HG02970 (cell line): ENCODE measurements at regions not wholly inside any gene's neighbourhood (a gene's known extent, or its start where the extent isn't known, plus 50 kb on each side); places are given as distances from the start of the nearest gene placed in this dataset.

Source experiments
- ATAC-seq: cut with Tn5 transposase; IDR thresholded peaks from one replicate; pipeline ENCODE4 v1.9.1; 2021; ENCODE audit warnings: mild to moderate bottlenecking, moderate library complexity, moderate number of reproducible peaks; ENCODE audit not compliant: unreplicated experiment, low FRiP score

DNA sequence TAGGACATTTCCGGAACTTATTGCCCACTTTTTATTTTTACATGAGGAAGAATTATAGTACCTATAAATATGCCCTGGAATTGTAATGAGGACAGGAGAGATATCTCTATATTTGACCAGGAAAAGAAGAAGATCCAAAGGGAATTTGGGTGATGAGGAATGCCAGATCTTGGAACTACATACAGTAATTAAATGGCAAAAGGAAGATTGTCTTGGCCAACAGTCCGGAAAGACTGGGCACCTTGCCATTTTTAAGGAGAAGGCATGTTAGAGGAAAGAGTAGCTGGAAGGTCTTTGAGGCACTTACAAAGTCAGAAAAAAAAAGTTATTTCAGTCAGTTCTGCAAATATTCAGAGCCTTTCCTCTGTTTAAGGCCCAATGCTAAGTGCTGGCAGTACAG lies 616.4 kb downstream of the MED13L start:
- no peak for ATAC-seq

DNA sequence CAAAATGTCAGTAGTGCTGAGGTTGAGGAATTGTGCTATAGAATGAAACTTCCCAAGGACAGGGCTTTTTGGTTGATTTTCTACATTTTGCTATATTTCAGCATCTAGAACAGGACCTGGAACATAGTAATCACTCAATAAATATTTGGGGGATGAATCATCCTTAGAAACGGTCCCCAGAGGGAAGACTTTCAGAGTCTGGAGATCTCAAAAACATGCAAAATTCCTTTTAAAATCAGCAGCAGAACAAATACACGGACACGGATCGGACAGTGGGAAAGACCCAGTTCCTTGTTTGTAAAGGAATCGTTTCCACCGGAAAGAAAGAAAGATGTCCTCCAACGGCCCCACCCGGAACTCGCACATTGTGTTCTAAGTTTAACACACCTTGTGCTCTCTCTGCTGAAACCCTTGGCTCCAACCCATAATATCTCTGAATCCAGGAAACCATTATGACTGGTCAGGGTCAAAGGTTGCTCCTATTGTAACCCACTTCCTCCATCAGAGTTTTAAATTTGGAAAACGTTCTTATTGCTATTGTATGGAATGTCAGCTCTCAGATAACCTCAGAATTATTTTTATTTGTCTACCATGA lies 617.2 kb downstream of the MED13L start:
- no peak for ATAC-seq

DNA sequence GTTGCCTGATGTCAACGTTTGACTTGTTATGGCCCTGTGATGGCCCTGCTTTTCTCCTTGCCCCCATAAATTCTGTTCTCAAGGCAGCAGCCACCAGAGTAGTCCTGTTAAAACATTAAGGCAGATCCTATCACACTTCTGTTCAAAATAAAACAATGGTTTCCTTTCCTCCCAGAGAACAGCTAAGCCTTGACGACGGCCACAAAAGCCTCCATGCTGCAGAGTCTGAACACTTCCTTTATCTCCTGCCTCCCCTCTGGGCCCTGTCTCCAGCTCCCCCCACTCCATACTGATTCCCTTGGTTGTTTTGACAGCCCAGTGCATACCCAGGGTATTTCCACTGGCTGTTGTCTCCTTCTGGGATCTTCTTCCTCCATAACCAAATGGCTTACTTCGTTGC lies 618.1 kb downstream of the MED13L start:
- no peak for ATAC-seq

DNA sequence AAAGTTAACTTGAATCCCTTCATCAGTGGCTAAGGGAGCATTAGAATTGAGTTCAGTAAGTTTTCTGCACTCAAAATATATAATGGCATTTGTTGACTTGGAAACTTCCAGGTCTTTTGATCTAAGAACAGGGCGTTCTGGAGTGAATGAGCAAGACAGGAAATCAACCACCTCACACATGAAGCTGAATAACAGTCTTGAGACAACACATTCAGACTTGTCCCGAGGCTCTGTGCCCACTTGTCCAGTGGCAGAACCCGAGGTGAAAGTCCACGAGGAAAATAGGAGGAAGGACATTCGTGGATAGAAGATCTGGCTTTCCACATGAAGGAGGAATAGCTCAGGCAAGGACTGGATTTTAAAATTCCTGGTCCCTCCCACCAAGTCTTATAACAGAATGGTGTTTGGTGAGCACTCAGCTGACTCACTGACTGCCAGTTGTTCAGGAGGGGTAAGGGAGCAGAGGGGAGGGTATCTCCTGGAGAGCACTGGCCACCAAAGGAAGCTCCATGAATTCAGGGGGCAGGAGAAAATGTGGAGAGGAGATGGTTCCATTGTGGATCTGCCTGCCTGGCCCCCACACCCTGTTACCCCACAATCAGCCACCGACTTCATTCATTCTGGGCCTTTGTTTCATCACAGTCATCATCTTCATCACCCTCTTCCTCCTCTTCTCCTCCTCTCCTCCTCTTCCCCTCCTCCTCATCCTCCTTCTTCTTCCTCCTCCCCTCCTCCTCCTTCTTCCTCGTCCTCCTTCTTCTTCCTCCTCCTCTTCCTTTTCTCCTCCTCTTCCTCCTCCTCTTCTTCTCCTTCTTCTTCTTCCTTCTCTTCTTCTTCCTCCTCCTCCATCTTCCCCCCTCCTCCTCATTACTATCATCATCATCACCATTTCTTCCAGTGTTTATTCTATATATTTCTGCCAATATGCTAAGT lies 620.1 kb downstream of the MED13L start:
- ATAC-seq: no peak

DNA sequence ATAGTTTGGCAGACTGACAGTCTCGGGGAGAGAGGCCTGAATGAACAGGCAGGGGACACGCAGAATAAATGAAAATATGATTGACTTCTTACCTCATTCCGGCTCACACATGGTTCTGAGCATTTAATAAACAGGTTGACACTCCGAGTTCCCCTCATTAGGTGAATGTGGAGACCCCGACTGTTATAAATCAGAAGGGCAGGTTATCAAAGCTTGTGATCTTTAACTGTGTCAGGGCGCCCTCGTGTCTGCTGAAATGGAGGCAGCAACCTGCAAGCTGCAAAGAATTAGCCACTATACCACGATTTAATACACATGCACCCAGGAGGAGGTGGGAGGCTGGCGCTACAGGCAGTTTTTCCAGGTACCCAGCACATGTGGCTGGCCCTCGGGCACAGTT lies 627.5 kb downstream of the MED13L start:
- no peak for ATAC-seq

DNA sequence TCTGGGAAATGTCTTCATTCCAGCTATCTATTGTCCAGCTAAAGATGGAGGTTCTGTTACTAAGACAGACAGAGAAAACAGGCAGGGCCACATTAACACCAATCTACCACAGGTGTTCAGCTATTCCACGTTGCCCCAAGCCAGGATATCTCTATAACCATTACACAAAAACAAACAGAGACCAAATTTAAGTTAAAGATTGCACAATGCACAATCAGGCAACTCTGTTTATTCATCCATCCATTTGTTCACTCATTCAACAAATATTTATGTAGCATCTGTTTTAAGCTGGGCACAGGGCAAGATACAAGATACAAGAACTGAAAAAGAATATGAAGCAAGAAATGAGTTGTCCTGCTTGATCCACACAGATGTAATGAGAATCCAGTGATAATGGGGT lies 629.0 kb downstream of the MED13L start:
- no peak for ATAC-seq

DNA sequence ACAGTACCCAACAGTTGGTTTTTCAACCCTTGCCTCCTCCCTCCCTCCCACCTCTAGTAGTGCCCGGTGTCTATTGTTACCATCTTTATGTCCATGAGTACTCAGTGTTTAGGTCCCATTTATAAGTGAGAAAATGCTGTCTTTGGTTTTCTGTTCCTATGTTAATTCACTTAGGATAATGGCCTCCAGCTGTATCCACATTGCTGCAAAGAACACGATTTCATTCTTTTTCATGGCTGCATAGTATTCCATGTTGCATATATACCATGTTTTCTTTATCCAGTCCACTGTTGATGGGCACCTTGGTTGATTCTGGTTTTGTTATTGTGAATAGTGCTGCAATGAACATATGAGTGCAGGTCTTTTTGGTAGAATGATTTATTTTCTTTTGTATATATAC lies 631.3 kb downstream of the MED13L start:
- no peak for ATAC-seq

DNA sequence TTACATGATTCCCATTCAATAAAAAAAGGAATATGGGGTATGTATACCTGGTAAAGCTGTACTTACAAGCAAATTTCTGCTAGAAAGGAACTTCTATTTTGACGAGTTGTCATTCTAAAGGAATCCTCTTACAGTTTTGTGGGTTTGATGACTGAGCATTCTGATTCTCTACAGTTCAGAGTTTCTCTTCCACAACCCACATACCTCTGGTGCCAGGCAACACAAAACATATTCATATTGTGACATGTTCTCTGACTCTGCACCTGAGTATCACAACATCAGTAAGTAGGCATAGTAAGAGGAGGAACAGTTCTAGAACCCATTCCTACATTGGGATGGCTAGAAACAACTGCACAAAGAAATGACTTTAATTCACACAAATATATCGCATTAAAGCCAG lies 636.6 kb downstream of the MED13L start:
- ATAC-seq: no peak

DNA sequence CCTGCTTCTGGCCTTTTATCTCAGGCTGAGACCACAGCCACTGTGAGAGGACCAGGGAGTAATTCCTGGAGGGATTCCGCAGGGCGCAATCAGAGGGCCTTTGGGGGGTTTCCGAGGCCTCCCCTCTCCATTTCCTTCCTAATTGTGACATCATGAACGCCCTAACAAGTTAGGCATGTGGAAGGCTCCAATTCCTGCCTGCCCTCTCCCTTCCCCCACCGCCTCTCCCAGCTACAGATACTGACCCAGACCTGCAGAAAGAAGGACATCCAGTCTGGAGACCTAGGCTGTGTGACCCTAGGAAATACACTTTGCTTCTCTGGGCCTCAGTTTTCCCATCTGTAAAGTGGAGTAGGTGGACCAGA lies 637.9 kb downstream of the MED13L start:
- no peak for ATAC-seq

DNA sequence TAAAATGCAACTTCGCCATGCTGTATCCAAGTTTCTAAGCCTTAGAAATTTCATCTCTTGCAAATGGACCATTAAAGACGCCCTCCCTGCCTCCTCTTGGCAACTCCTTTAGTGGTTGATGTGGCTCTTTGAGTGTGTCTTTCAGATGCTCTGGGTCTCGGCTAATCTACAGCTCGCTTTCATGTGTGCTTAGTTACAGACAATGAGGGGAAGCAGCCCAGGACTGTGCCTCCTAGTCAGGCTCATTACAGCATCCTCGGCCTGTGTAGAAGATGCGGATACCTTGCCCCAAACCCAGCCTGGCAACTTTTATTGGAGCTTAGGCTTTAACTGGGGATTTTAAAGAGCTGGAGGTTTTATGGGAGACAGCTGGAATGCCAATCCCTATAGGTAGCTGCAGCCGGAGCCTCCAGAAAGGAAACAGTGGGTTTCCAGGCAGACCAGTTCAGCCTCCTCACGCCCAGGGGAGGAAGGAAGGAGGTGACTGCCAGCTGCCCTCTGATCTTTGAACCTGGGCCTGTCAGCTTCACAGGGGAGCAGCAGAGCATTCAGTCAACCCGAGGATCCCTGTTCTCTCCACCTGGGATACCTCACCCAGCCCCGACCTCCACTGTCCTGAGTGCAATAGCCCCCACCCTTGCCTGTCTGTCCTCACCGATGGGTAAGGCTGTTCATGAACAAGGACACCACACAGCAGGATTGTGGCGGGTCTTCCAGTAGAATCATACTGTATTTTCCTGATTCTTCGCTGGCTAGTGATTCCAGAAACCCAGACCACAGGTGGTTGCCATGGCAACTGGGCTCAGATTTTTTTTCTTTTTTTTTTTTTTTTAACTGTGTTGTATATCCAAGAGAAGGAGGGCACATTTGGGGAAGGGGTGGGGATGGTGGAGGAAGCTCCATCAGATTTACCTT lies 638.5 kb downstream of the MED13L start:
- no peak for ATAC-seq

DNA sequence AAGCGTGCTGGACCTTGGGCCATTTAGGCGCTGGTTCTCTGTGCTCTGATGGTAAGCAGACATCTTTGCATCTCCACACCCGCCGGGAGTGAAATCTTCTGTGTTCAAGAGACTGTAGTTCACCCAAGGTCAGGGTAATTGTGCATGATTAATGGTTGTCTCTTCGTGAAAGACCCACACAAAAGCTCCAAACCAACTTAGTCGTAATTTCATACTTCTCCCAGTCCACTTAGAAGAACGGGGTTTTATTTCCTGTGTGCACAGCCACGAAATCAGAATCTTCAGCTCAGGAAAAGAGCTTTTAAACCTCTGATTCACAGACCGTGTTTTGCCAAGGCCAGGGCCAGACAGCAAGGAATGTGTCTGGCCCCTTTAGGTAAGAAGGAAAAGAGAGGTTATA lies 640.9 kb downstream of the MED13L start:
- ATAC-seq: no peak

DNA sequence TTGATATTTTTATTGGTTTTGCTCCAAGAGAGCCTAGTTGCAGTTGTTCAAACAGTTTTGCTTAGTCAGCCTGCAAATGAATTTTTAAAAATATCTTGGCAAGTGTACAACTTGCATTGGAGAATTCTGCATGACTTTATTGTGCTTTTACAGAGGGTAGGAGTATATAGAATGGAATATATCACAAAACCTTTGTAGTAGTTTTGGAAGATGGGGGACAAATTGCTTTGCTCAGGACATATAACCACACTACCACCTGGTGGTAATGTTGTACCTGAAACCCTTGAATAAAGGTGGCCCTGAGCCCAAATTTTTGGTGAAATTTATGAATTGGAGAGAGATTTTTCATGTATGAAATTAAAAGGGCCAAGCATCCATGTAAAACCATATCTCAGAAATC lies 645.2 kb downstream of the MED13L start:
- no peak for ATAC-seq

DNA sequence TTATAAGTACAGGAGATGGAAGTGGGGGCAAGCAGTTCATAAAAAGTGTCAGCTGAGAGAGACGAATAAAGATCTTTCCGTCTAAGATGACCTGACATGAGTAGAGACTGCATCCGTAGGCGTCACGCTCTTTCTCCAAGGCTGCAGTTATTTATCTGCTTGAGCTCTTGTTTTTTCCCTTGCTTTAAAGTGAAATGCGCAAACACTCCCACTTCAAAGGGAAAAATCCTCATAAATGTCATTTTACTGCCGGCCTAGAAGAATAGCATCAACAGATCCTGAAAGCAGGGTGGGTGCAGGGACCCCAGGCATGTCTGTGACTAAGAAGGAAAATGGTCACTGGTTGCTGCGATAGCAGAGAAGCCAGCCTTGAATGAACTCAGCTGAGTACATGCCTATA lies 647.4 kb downstream of the MED13L start:
- no peak for ATAC-seq

DNA sequence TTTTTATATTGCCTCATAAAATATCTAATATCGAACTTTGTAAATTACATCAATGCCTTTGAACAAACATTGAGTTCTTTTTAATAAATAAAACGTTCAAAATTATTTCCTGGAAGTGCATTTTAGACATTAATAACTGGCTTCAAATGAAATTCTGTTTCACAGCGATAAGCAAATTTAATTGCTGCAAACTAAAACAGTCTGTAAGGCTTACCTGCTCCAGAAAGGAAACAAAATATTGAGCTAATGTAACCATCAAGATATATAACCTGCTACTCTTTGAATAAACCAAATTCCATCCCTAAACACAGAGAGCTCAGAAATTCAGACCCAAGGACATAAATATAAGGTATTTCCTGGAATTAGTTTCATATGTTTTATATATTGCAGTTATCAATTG lies 651.3 kb downstream of the MED13L start:
- ATAC-seq: no peak

DNA sequence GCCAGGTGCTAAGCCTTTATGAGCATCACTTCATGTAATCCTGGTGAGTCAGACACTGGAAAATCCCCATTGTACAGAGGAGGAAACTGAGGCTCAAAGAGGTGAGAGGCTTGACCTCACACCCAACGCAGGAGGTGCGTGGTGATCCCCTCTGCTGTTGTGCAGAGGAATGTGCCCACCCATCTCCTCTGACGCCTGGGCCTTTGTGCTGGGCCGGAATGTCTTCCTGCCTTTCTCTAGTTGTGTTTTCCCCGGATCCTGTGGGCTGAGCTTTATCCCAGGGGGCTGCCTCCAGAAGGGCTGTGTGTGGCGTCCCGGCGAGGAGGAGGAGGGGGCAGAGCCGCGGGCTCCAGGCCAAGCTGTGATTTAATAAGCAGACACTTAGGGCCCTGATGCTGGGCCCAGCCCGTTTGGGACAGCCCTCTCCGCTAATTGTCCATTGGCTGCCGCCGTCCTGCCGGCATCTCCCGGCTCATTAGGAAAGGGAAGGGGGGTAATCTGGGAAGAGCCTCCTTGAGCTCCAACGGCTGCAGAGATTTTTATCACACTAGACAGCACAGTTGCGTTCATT lies 653.6 kb downstream of the MED13L start:
- no peak for ATAC-seq

DNA sequence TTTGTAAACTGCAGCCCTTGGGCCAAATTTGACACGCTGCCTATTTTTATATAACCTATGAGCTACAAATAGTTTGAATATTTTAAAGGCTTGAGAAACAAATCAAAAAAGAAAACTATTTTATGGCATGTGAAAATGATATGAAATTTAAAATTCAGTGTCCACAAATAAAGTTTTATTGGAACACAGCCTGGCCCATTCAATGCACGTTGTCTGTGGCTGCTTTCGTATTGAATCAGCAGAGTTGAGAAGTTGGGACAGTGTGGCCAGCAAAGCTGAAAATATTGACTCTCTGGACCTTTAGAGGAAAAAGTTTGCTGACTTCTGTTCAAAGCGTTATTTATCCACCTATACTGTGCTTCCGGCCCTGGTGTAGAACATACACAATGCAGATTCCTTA lies 654.2 kb downstream of the MED13L start:
- ATAC-seq: no peak

DNA sequence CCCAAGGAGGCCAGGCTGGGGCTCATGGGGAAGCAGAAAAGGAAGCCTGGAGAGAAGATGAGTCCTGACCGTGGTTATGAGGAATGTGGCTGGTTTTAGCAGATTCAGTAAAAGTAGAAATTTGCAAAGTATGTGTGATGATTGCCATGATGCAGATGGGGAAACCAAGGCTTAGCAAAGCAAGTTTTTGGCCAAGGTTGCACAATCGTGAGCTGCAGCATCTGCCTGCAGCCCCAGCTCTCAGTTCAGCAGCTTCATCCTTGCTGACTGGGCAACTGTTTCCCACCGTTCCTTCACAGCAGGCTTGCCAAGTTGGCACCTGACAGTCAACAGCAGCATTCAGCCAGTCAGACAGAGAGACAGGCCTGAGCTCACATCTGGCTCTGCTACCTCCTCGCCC lies 656.7 kb downstream of the MED13L start:
- ATAC-seq: no peak

DNA sequence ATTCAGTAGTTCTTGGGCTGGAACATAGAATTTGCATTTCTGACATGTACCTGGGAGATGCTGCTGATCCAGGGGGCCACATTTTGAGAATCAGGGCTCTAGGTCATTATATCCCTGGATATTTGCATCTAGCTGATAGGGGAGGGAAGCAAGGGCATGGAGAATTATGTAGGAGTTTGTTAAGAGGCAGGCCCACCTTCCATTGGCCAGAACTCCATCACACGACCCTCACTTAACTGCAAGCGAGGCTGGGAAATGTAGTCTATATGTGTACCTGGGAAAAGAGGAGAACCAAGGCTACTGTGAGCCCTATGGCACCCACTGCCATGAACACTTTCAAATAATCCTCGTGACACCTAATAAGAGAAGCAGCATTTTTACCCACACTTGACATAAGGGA lies 657.6 kb downstream of the MED13L start:
- no peak for ATAC-seq

DNA sequence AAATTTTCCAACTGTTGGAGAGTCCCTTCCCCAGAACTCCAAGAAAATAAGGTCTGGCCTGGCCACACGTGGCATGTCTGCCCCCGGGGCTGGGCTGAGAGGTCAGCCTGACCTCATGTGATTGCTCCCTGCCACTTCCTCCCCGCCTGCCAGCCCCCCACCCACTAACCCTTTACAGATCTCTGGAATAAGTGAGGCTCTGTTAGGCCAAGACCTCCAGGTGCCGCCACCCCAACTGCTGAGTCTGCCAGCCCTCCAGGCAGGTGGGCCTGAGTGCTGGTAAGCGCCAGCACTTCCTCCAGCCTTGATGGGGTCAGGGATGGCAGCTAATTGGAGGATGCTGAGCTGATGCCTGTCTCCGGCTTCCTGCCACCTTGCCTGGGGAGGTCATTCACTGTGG lies 658.4 kb downstream of the MED13L start:
- ATAC-seq: no peak

DNA sequence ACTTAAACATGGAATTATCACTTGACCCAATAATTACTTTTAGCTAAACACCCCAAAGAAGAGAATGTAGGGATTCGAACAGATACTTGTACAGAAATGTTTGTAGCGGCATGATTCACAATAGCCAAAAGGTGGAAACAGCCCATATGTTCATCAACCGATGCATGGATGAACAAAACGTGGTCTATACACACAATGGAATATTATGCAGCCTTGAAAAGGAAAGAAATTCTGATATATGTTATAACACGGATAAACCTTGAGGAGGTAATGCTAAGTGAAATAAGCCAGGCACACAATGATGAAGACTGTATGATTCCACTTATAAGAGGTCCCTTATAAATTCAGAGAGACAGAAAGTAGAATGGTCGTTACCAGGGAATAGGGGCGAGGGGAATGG lies 659.4 kb downstream of the MED13L start:
- ATAC-seq: no peak

DNA sequence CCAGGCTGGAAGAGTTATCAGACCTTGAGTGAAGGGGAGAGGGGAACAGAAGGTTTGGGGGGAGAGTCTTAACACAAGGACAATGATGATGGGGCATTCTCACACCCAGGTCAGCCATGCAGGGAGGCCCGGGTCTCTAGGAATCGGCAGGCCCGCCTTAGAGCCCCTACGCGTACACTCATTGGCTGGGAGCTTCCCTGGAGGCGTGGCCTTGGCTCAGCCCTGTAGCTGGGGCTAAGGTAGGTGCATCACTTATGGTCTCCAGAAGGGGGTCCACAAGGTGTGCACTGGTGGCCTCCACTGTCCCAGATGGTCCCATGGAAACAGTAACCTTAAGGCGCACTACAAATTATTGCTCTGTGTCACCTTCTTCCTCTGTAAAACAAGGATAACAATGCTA lies 660.1 kb downstream of the MED13L start:
- no peak for ATAC-seq
